Superior temporal gyrus (tissue), 1 donor: ENCODE measurements at regions not wholly inside any gene's neighbourhood (a gene's known extent, or its start where the extent isn't known, plus 50 kb on each side); places are given as distances from the start of the nearest gene placed in this dataset.

Experiments
- DNase-seq: peaks from one replicate; pipeline ENCODE4 v3.0.0-alpha.2; 2016; ENCODE audit errors: extremely low spot score

DNA sequence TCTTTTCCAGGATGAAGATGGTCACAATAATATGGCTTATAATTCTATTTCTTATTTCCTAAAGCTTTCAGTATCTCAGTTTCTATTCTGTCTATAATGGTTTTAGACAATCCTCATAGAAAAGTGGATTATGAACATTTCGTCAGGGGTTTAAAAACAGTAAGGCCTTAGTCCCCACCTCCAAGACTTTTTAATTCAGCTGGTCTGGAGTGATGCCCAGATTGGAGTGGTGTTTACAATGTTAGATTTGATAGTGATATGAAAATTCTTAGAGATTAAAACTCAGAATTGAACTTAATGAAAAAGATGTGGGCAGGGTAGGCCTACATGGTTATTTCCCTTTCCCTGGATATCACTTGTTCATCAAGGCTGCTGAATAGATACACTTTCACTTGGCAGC is 1238.3 kb downstream of the SORCS3 start:
- no peak for DNase-seq

DNA sequence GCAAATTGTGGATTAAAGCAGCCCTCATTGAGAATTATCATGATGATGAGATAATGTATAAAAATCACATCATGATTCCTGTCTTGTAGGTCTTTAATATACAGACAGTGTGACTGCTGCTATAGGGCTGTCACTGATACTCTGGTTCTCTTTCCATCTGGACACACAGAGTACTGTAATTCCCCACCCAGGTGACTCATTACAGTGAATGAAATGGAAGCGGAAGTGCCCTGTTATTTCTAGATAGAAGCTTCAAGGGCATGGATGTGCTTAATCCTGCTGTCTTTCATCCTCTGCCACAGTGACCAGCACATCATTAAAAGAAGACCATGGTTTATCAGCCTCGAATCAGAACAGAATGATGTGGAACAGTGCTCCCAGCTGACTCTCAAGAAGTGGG is 1234.0 kb downstream of the SORCS3 start:
- DNase-seq, result no peak

DNA sequence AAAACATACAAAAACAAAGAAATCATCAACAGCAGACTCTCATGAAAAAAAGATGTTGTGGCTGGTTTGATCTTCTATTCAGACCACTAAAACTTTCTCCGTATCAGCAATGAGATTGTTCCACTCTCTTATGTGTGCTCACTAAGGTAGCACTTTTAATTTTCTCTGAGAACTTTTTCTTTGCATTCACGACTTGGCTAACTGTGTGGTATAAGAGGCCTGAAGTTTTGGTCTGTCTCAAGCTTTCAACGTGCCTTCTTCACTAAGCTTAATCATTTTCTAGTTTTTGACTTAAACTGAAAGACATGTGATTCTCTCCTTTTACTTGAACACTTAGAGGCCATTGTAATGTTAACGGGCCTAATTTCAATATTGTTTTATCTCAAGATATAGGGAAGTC is 1231.6 kb downstream of the SORCS3 start:
- no peak for DNase-seq

DNA sequence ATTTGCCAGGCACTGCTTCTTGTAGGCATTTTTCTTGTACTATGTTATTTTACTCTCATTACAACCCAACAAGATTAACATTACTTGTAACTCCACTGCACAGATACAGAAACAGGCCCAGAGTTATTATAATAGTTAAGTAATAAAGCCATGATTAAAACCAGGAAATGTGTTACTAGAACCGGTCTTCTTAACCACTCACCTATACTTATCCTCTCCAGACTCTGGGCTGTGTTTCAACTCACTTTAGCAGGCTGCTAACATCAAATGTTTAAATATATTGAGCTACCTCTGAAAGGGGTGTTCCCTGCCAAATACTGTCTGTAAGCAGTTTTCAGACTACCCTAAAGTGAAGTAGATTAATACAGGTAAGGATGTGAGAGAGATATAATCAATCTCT is 1227.8 kb downstream of the SORCS3 start:
- DNase-seq, result no peak

DNA sequence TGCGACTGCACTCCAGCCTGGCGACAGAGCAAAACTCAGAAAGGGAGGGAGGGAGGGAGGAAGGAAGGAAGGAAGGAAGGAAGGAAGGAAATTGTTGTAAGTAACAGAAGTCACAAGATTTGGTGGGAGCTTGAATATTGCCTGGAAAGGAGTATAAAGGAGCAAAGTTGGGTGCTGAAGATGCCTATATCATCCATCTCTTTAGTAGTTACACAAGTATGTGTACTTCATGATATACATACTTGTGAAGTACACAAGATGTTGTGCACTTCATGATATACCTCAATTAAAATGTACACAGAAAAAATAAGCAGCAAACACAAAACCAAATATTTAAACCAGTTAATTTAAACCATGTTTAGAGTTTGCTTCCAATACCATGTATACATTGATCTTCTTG is 1223.8 kb downstream of the SORCS3 start:
- no peak for DNase-seq

DNA sequence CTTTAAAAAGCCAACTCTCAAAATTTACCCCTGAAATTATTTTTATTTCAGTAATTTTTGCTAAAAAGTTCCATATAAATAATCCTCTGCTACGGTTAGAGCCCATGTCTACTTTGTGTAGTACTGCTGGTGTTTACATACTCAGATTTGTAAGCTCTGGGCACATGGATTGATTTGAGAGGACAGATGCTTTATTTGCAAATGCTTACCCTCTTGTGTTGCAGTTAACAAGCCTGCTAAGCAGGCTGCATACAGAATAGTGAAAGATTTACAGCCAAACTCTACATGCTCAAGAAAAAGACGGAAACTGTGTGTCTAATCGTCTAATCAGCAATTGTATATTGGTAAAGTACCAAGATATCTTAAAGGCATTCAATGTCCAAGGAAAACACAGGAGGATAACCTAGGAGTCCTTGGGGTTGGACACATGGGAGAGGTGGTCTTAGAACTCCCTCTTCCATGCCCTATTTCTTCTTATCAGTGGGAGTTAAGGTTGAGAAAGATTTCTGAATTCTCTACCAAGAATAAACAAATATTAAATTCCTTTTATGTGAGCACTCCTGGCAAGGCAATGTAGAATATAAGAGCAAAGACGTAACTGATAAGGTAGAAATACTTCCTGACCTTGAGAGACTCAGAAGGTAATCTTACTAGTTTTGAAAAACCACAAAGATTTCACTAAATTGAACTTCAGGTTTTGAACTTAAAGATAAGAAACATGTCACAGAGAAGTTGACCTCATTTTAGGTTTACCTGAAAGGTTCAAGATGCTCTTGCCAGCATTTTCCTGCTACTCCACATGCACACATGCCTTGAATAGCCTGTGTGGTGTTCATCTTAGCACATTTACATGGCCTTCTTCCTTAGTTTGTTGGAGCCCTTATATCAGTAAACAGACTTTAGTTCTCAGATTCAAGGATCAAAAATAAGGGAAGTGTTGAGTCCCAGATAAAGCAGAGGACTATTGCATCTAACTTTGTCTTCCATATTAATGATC is 1216.5 kb downstream of the SORCS3 start:
- DNase-seq, result no peak

DNA sequence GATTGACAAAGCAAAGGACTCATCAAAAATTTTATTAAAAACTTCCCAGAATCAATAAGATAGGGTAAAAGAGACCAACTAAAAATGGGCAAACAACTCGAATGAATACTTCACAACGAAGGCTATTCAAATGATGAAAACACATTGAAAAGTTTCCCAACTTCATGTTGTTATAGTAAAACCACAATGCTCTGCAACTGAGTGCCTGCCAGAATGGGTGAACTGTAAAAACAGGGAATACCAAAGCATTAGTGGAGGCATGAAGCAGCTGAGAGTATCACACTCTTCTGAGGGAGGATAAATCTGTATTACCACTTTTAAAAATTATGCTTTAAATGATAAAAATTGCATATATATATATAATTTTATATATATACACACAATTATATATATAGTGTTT is 1214.7 kb downstream of the SORCS3 start:
- no peak for DNase-seq

DNA sequence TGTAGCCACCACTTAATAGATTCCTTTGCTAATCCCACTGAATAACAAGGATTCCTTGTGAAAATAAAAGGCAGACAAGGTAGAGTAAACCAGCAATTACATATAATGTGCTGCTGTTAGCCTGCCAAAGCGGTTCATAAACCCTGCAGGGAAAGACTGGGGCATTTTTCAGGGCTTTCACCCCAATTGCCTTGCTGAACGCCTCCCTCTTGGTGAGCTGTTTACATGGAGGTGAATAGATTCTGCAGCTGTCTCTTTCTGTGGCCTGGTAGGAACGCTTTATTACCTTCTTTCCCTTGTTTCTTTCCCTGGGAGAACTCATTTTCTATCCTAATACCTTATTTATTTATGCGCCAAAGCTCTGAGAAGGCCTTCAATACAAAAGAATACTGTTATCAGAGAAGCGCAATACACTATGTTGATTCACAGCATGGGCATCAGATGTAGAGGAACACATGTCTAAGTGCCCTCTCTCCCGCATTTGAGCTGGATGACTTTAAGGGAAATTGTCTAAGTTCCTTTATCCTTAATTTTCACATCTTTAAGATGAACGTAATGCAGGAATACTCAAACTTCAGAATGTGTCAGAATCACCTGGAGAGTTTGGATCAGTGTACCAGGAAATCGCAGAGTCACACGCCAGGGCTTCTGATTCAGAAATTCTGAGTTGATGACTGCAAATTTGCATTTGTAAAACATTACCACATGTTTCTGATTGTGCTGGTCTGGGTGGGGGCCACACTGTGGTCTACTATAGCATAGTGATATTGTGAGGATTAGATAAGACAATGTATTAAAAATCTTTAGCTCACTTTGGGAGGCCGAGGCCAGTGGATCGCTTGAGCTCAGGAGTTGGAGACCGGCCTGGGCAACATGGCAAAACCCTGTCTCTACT is 1203.8 kb downstream of the SORCS3 start:
- peak; percentile 31 for DNase-seq

DNA sequence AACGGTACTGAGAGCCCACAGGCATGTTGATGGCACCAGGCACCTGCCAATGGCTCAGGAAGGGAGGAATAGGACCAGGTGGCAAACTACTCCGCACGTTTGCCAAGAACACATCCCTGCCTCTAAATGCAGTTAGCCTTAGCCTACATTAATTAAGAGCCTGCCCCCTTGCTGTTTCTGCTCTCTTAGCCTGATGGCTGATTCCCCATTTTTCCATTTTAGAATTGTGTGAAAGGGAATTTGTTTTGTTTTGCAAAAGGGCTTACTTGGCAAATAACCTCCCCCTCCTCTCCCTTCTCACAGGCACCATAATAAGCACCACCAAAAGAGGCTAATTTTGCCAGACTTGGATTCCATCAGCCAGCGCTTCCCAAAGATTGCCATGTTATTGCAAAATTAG is 1203.2 kb downstream of the SORCS3 start:
- DNase-seq, result peak; percentile 42

DNA sequence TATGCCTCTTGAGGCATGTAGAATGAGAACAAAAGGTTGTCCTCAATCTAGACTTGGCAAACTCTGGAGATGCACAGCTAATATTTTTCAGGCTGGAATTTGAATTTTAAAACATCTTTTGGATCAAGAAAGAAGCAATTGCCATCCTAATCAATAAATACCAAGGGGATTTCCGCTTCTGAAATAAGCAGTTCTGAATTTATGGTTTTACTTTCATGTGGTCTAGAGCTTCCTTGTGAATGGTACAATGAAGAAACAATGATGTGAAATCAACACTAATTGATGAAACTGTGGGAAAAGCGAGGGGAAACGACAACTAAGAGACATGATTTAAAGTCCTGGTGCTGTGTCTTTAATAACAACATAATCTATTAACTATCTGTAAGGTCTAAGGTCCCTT is 1202.7 kb downstream of the SORCS3 start:
- DNase-seq, result no peak

DNA sequence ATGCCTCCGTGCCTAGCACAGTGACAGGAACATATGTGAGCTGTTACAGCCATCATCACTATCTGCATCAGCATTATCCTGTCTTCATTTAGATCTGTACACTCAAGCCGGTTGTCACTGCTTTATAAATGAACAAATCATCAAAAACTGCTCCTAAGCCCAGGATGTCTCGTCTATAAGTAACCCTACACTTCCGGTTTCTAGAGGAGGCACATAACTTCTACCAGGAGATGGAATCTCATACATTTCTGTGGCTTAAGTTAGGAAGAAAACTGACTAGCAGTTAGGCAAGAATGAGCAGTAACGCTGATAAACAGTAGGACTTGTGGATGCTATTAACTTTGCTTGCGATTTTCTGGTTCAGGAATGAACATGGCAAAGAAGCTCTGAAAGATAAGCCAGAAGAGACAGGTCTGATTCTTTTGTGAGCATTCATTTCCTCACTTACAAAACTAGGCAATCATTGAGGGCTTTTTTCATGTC is 1199.2 kb downstream of the SORCS3 start:
- no peak for DNase-seq

DNA sequence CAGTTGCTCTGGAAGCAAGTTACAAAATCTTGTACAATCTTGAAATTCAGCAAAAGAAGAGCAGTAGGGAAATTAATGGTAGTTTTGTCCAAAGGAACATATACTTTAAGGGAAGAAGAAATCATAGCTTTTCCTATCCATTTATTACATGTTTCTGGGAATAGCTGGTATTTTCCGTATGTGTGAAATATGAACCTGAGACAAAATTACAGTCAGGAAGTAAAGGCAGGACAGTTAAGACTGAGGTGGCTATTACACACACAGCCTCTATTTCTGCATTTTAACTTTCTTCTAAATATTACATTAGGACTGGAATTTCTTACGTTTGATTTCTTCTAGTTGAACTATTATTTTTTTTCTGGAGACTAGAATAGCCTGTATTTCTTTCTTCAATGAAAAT is 1197.3 kb downstream of the SORCS3 start:
- no peak for DNase-seq

DNA sequence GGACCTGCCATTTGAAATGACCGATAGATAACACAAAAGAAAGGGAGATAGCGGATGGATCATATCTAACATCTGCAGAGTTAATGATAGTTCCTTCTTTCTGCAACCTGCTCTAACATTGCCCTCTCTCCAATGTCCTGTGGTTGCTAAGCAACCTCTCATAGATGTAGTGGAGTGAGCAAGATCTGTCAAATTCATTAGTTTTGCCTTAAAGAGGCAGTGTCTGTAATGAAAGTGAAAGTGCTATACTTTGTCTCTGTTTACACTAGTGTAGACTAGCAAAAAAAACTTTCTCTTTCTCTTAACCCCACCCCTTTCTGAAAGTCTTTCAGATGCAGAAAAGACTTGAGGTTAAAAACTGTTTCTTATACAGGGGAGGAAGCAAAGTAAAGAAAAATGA is 1196.9 kb downstream of the SORCS3 start:
- DNase-seq, result peak; percentile 53

DNA sequence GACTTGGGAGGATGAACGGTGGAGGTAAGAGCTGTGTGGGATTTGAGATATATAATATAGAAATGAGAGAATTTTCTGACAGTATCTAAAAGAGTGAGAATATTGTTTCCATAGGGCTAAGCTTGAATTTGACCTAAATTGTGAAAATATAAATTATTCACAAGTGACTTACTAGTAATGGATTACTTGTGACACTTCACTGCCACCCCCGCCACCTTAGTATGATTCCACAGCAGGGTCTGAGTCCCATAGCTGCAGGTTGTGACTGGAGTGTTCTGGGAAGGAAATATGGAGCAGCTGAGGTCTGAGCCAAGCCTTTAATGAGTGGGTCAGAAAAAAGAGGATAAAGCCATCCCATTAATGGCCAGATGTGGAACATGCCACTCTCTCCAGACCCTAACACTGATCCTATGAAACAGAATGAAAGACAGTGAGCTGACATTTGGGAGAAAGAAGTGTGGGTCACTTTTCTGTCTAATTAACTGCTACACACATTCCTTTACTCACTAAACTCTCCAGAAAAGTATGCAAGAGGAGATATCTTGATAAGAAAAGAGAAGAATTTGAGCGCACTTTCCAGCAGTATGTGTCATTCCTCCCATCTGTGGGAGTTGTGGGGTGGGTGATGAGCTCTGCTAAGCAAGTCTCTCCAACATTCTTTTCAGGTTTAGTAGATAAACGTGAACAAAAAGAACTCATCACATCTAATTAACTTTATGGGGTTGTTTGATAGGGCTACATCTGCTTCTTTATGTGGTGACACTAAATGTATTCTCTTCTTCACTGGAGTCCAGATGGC is 1193.4 kb downstream of the SORCS3 start:
- peak; percentile 39 for DNase-seq

DNA sequence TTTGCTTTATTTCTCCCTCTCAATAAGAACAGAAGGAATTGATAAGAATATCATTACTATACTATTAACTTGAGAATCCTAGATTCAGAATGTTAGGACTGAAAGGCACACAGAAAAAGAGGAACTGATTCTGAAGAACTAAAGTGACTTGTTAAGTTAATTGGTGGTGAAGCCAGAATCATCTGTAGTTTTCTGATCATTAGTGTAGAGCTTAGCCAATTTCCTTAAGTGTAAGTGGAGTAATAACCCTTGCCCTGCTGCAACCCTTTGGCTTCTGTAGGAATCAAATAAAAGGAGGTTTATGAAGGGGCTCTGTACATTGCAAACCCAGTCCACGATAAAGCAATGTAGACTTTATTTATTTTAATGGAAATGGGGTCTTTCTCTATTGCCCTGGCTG is 1186.0 kb downstream of the SORCS3 start:
- no peak for DNase-seq

DNA sequence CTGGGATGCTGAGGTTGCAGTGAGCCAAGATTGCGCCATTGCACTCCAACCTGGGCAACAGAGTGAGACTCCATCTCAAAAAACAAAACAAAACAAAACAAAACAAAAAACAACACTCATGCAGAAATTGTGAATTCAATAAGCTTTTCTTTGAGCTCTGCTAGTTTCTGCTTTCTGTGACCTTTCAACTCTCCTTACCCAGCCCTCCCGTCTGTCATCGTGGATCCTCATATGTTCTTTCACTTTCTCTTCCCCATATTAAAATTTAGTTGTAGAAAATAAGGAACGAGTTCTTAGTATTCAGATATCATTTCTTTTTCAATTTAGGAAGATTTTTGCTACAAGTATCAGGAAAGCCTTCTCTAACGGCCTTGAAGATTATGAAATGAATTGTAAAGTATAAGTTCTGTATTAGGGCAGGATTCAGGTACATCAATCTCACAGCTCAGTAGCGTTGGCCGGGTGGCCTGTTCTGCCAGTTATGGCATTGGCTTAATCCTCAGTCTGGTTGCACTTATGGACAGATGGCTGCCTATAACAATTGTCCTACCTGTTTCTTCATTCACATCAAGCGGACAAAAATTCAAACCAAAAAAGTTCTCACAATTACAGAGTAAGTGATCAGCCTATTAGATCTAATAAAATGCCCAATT is 1167.0 kb downstream of the SORCS3 start:
- DNase-seq, result no peak

DNA sequence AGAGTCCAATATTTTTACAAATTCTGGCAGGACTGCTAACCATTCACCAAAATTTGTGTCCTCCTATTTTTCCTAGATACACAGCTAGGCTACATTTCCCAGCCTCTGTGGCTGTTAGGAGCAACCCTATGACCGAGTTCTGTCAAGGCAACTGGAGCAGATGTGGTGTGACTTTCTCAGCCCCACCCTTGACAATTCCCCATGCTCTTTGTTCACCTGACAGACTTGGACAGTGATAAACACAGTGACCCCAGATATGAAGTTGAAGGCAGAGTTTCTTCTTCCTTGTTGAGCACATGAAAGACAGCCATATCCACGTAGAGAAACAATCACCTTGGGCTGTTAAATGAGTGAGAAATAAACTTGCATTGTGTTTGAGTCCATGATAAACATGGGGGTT is 1162.1 kb downstream of the SORCS3 start:
- DNase-seq, result no peak

DNA sequence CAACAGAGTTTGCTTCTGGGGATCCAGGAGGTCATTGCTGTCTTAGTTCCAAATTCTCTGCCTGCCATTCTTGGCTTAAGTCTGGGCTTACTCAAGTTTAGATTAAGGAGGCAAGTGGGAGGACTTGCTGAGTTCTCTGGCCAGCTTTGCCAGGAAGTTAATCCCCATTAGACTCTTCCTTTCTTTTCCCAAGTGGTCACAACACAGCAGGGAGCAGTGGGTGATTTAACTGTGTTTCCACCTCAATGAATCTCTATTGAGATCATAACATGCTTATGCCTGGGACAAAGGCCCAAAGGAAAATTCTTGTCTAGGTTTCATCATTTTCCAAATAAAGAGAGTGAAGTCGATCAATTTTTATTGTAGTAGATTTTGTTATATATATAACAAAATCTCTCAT is 1159.6 kb downstream of the SORCS3 start:
- DNase-seq, result no peak

DNA sequence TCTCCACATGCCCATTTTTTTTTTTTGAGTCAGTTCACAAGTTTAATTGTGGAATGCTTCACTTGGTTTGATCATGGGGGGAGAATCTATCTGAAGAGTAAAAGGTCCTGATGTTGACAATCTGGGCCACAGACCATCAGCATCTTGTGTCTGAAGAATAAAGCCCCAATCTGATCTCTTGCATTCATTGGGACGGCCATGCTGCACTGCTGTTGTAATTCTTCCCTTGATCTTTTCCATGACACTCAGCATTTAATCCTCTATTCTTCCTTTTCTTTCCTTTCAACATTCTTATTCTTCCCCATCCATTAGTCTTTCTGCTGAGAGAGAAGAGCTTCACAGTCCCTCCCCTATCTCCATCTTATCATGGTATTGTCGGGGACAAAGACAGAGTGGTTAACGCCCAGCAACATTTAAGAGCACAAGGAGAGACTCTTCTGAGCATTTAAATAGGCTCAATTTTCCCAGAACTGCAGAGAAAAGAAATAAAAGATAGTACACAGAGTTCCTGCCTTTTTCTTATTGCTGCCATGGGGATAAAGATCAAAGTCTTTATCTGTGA is 1157.3 kb downstream of the SORCS3 start:
- no peak for DNase-seq

DNA sequence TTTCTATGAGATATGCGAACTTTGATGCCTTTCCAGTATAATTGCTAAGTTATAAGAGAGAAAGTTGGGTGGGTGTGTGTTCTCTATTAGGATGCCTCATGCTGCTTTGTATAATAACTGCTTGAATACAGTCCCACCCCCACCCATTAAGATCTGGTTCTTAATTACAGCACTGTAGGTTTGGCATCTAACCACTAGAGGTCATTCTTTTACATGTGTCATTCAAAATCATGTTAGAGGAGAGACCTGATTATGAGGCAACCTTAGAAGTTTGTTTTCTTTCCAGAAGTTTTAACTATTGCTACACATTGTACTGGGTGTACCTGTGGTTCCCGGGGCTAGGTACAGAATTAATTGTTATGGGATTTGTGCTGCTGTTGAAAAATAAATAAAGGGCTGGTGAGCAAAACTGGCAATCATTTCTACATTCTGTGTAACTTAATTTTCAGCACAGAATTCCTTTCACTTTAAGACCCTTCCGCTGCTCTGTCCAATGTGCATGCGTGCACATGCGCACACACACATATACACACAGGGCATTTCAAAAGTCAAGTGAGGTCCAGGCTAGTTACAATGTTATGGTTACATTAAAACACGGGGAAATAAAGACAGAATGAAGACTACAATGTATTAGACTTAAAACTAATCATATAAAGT is 1156.3 kb downstream of the SORCS3 start:
- peak; percentile 56 for DNase-seq
